Cardiac muscle cell (in vitro differentiated cells and primary cell): ENCODE measurements at regions not wholly inside any gene's neighbourhood (a gene's known extent, or its start where the extent isn't known, plus 50 kb on each side); places are given as distances from the start of the nearest gene placed in this dataset.
A peak's percentile ranks its signal among the peaks of the same experiment; 100 is the strongest.

Experiments used
- DNase-seq, 2 donors: peaks; one replicate each; pipeline versions ENCODE4 v3.0.0 to v3.0.0-alpha.2; 2010 to 2017; ENCODE audit warnings: low read depth in 1 of 2, low spot score in 1 of 2
- H3K27ac ChIP-seq: fragments of 200-600 bp; sonication (generic); 2 replicates; pipeline ENCODE4 v1.5.1; 2016
- H3K27me3 ChIP-seq: fragments of 200-600 bp; sonication (generic); 2 replicates; pipeline ENCODE4 v1.6.0; 2016; ENCODE audit warnings: control low read depth
- H3K36me3 ChIP-seq: fragments of 200-600 bp; sonication (generic); 2 replicates; pipeline ENCODE4 v1.5.1; 2016; ENCODE audit warnings: control low read depth
- H3K4me1 ChIP-seq: fragments of 200-600 bp; sonication (generic); 2 replicates; pipeline ENCODE4 v1.8.1; 2017; ENCODE audit warnings: low read depth, mild to moderate bottlenecking, mixed run types
- H3K4me3 ChIP-seq: fragments of 200-600 bp; sonication (generic); 2 replicates; pipeline ENCODE4 v1.5.1; 2016; ENCODE audit warnings: mild to moderate bottlenecking
- H3K9me3 ChIP-seq: fragments of 200-600 bp; sonication (generic); 2 replicates; pipeline ENCODE4 v1.5.1; 2017; ENCODE audit warnings: low read depth, mild to moderate bottlenecking, control low read depth
- CTCF ChIP-seq: IDR thresholded peaks from 2 replicates; pipeline ENCODE4 v1.5.1; 2012; ENCODE audit warnings: low read depth, mild to moderate bottlenecking, low read length

DNA sequence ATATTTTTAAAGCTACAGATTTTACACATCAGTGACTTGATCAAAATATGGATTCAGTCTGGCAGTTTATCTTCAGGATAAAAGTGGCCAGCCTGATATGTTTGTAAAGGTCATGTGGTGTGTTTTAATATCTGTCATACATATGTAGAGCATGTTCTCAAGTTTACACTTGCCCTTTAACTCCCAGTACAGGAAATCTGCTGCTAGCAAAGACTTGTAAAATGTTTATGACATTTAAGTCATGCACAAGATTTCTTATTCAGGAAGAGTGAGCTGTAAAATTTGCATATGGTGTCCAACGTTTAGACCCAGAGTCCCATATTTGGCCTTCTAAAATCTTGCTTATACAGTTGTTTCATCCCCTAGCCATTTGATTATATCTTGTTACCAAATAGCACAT is 197.5 kb upstream of the FLRT2 start:
- Histone ChIP-seq H3K27me3 (no peaks in the 10 kb centered on the region), H3K4me1 (no peaks in the 10 kb centered on the region), H3K27ac (no peak overlapping the region), H3K36me3 (no peaks in the 10 kb centered on the region), H3K4me3 (no peak overlapping the region), H3K9me3 (no peaks in the 10 kb centered on the region)
- TF ChIP-seq CTCF: no peak
- DNase-seq: no peak

GRCh38 chr14:85333313-85333712 is 196.6 kb upstream of the FLRT2 start:
- no peak overlapping the region for H3K4me3 ChIP-seq
- no peaks in the 10 kb centered on the region for H3K4me1 ChIP-seq
- no peaks in the 10 kb centered on the region for H3K36me3 ChIP-seq
- TF ChIP-seq CTCF: no peak
- DNase-seq: peak in 1 of 2 donors; percentile 55
- H3K9me3 ChIP-seq: no peaks in the 10 kb centered on the region
- no peak overlapping the region for H3K27ac ChIP-seq
- no peaks in the 10 kb centered on the region for H3K27me3 ChIP-seq

GRCh38 chr14:85333841-85334240 is 196.1 kb upstream of the FLRT2 start:
- Histone ChIP-seq H3K9me3 (no peaks in the 10 kb centered on the region), H3K36me3 (no peaks in the 10 kb centered on the region), H3K4me3 (no peak overlapping the region), H3K4me1 (no peaks in the 10 kb centered on the region), H3K27ac (no peak overlapping the region), H3K27me3 (no peaks in the 10 kb centered on the region)
- TF ChIP-seq CTCF: no peak
- DNase-seq: no peak

- DNase-seq: peak in 1 of 2 donors; percentile 15
- Histone ChIP-seq H3K4me1 (no peaks in the 10 kb centered on the region), H3K27me3 (no peaks in the 10 kb centered on the region), H3K27ac (no peak overlapping the region), H3K4me3 (no peak overlapping the region), H3K36me3 (no peaks in the 10 kb centered on the region), H3K9me3 (no peaks in the 10 kb centered on the region)
- no peak for TF ChIP-seq CTCF
These were observed 195.6 kb upstream of the FLRT2 start for GRCh38 chr14:85334316-85334715.

- no peaks in the 10 kb centered on the region for H3K27me3 ChIP-seq
- H3K4me3 ChIP-seq: no peak overlapping the region
- H3K27ac ChIP-seq: no peak overlapping the region
- no peaks in the 10 kb centered on the region for H3K36me3 ChIP-seq
- DNase-seq: no peak
- no peaks in the 10 kb centered on the region for H3K4me1 ChIP-seq
- H3K9me3 ChIP-seq: no peaks in the 10 kb centered on the region
- TF ChIP-seq CTCF: no peak
These were observed 193.7 kb upstream of the FLRT2 start for GRCh38 chr14:85336257-85336656.

GRCh38 chr14:85336817-85337216 is 193.1 kb upstream of the FLRT2 start:
- Histone ChIP-seq H3K4me3 (no peak overlapping the region), H3K4me1 (no peaks in the 10 kb centered on the region), H3K36me3 (no peaks in the 10 kb centered on the region), H3K9me3 (no peaks in the 10 kb centered on the region), H3K27ac (no peak overlapping the region), H3K27me3 (no peaks in the 10 kb centered on the region)
- peak in 1 of 2 donors; percentile 12 for DNase-seq
- no peak for TF ChIP-seq CTCF
